Uterus (tissue), 3 donors: ENCODE measurements at regions not wholly inside any gene's neighbourhood (a gene's known extent, or its start where the extent isn't known, plus 50 kb on each side); places are given as distances from the start of the nearest gene placed in this dataset.
"Not testable (repeated sequence)": the region's sequence is repeated elsewhere in the genome, so short reads cannot be mapped to it uniquely, and the experiment has no call there.

Experiments
- DNase-seq, 2 donors: peaks; one replicate each; pipeline ENCODE4 v3.0.0-alpha.2; 2019 to 2020
- H3K27ac ChIP-seq, 2 donors: fragments of 200-600 bp; sonication (generic); 1 replicate in 1 of 2; 2 replicates in 1 of 2; pipeline ENCODE4 v1.5.1; 2016 to 2018
- H3K27me3 ChIP-seq, 2 donors: fragments of 200-600 bp; sonication (generic); one replicate each; pipeline ENCODE4 v1.5.1; 2018 to 2019; ENCODE audit warnings: control low read depth in 1 of 2
- H3K36me3 ChIP-seq, 2 donors: fragments of 200-600 bp; sonication (generic); one replicate each; pipeline ENCODE4 v1.5.1; 2019; ENCODE audit warnings: control low read depth in 1 of 2
- H3K4me1 ChIP-seq, 2 donors: fragments of 200-600 bp; sonication (generic); one replicate each; pipeline ENCODE4 v1.5.1; 2018 to 2019; ENCODE audit warnings: control low read depth in 1 of 2
- H3K4me3 ChIP-seq, 2 donors: fragments of 200-600 bp; sonication (generic); 1 replicate in 1 of 2; 2 replicates in 1 of 2; pipeline ENCODE4 v1.5.1; 2018 to 2019; ENCODE audit warnings: mild to moderate bottlenecking in 1 of 2
- H3K9me3 ChIP-seq, 2 donors: fragments of 200-600 bp; sonication (generic); one replicate each; pipeline ENCODE4 v1.5.1; 2019; ENCODE audit warnings: control low read depth in 1 of 2
- CTCF ChIP-seq, 4 experiments: fragments of 200-600 bp in 2 of 4; fragments of 450-650 bp in 2 of 4; sonication (generic) in 2 of 4; IDR thresholded peaks; one replicate each; pipeline ENCODE4 v1.5.1; 2016 to 2019; ENCODE audit warnings: antibody characterized with exemption in 4 of 4, mild to moderate bottlenecking in 2 of 4, moderate library complexity in 1 of 4
- POLR2A ChIP-seq, 2 donors: fragments of 450-650 bp; IDR thresholded peaks; one replicate each; pipeline ENCODE4 v1.6.1; 2016; ENCODE audit warnings: antibody characterized with exemption in 2 of 2, mild to moderate bottlenecking in 1 of 2, moderate library complexity in 1 of 2
- intact Hi-C: fragments of 100-400 bp; cut with DNase I; formaldehyde crosslinking; loops from one replicate; pipeline ENCODE4 v1.15.1; 2023; ENCODE audit warnings: low total_unique reads
- donor health status: DM: yes; HTN: yes; CAD: no.

- no peak for TF ChIP-seq CTCF (IDR thresholded peaks at IDR 0.05)
- no peak for TF ChIP-seq POLR2A (IDR thresholded peaks at IDR 0.05)
- intact Hi-C loops: no loop called here
- no peaks in the 10 kb centered on the region for H3K4me1 ChIP-seq
Observed at GRCh38 chr2:111519071-111519470, 364.9 kb downstream of the ANAPC1 start.

GRCh38 chr2:111522231-111522768, 361.7 kb downstream of the ANAPC1 start:
- H3K9me3 ChIP-seq: no peaks in the 10 kb centered on the region
- H3K36me3 ChIP-seq: no peaks in the 10 kb centered on the region
- no peak overlapping the region for H3K27ac ChIP-seq
- intact Hi-C loops: no loop called here
- no peak overlapping the region for H3K4me3 ChIP-seq
- TF ChIP-seq CTCF (IDR thresholded peaks at IDR 0.05) (no peak), POLR2A (IDR thresholded peaks at IDR 0.05) (no peak)
- DNase-seq: no peak
- H3K27me3 ChIP-seq: no peaks in the 10 kb centered on the region
- no peaks in the 10 kb centered on the region for H3K4me1 ChIP-seq

More at GRCh38 chr2:111519071-111519470, 364.9 kb downstream of the ANAPC1 start:
- no peak overlapping the region for H3K27ac ChIP-seq
- DNase-seq: no peak
- no peaks in the 10 kb centered on the region for H3K36me3 ChIP-seq
- no peak overlapping the region for H3K4me3 ChIP-seq
- no peaks in the 10 kb centered on the region for H3K9me3 ChIP-seq
- no peaks in the 10 kb centered on the region for H3K27me3 ChIP-seq

GRCh38 chr2:111523009-111523408, 361.0 kb downstream of the ANAPC1 start:
- no peak for DNase-seq
- Histone ChIP-seq H3K36me3 (no peaks in the 10 kb centered on the region), H3K27me3 (no peaks in the 10 kb centered on the region), H3K27ac (no peak overlapping the region), H3K4me1 (no peaks in the 10 kb centered on the region), H3K9me3 (no peaks in the 10 kb centered on the region), H3K4me3 (no peak overlapping the region)
- no peak for TF ChIP-seq CTCF (IDR thresholded peaks at IDR 0.05)
- no peak for TF ChIP-seq POLR2A (IDR thresholded peaks at IDR 0.05)
- intact Hi-C loops: no loop called here

GRCh38 chr2:111525026-111525425, 359.0 kb downstream of the ANAPC1 start:
- intact Hi-C loops, DNase-seq: not testable (repeated sequence)

GRCh38 chr2:111526041-111526639, 357.9 kb downstream of the ANAPC1 start:
- intact Hi-C loops, H3K4me1 ChIP-seq, H3K27me3 ChIP-seq, H3K36me3 ChIP-seq, DNase-seq, H3K4me3 ChIP-seq, H3K9me3 ChIP-seq, H3K27ac ChIP-seq: not testable (repeated sequence)

More at GRCh38 chr2:111525026-111525425, 359.0 kb downstream of the ANAPC1 start:
- not testable (repeated sequence) for H3K4me3 ChIP-seq, H3K9me3 ChIP-seq, H3K27me3 ChIP-seq, H3K27ac ChIP-seq, H3K4me1 ChIP-seq, H3K36me3 ChIP-seq

- H3K27me3 ChIP-seq, intact Hi-C loops, H3K4me1 ChIP-seq, H3K9me3 ChIP-seq, H3K36me3 ChIP-seq, H3K4me3 ChIP-seq, H3K27ac ChIP-seq, DNase-seq: not testable (repeated sequence)
Observed at GRCh38 chr2:111527707-111528400, 356.1 kb downstream of the ANAPC1 start.

GRCh38 chr2:111529022-111529421, 355.0 kb downstream of the ANAPC1 start:
- not testable (repeated sequence) for H3K27me3 ChIP-seq

GRCh38 chr2:111530239-111530965, 353.6 kb downstream of the ANAPC1 start:
- H3K9me3 ChIP-seq, DNase-seq, H3K27me3 ChIP-seq, H3K36me3 ChIP-seq, intact Hi-C loops, H3K27ac ChIP-seq, H3K4me1 ChIP-seq, H3K4me3 ChIP-seq: not testable (repeated sequence)

More at GRCh38 chr2:111529022-111529421, 355.0 kb downstream of the ANAPC1 start:
- intact Hi-C loops, H3K9me3 ChIP-seq, H3K36me3 ChIP-seq, H3K4me1 ChIP-seq, DNase-seq, H3K27ac ChIP-seq, H3K4me3 ChIP-seq: not testable (repeated sequence)

- intact Hi-C loops, H3K9me3 ChIP-seq, H3K36me3 ChIP-seq, H3K4me3 ChIP-seq, H3K27me3 ChIP-seq, DNase-seq, H3K4me1 ChIP-seq: not testable (repeated sequence)
- peak overlapping the region in 1 of 2 donors; percentile 44 for H3K27ac ChIP-seq
Observed at GRCh38 chr2:111532682-111533556, 351.1 kb downstream of the ANAPC1 start.
